GM18505 (cell line): ENCODE measurements at regions not wholly inside any gene's neighbourhood (a gene's known extent, or its start where the extent isn't known, plus 50 kb on each side); places are given as distances from the start of the nearest gene placed in this dataset.

Experiments
- ATAC-seq: cut with Tn5 transposase; IDR thresholded peaks from one replicate; pipeline ENCODE4 v1.9.1; 2021; ENCODE audit not compliant: unreplicated experiment
- POLR2A ChIP-seq: IDR thresholded peaks from 4 replicates; pipeline ENCODE4 v1.6.1; 2011; ENCODE audit warnings: borderline replicate concordance; ENCODE audit not compliant: insufficient read depth, insufficient read length; ENCODE audit errors: extremely low read depth

- ATAC-seq = no peak
Measured at GRCh38 chr6:169157197-169158148, 96.2 kb downstream of the THBS2 start.

GRCh38 chr6:169156793-169157147, 96.9 kb downstream of the THBS2 start:
- ATAC-seq = no peak
- TF ChIP-seq POLR2A = no peak

More at GRCh38 chr6:169157197-169158148, 96.2 kb downstream of the THBS2 start:
- no peak for TF ChIP-seq POLR2A

- TF ChIP-seq POLR2A = no peak
- ATAC-seq = no peak
Measured at GRCh38 chr6:169156108-169156792, 97.4 kb downstream of the THBS2 start.

- ATAC-seq = no peak
- no peak for TF ChIP-seq POLR2A
Measured at GRCh38 chr6:169155481-169155880, 98.2 kb downstream of the THBS2 start.

GRCh38 chr6:169153401-169153800, 100.2 kb downstream of the THBS2 start:
- TF ChIP-seq POLR2A = no peak
- ATAC-seq = no peak

- no peak for TF ChIP-seq POLR2A
- no peak for ATAC-seq
Measured at GRCh38 chr6:169146521-169146920, 107.1 kb downstream of the THBS2 start.

- TF ChIP-seq POLR2A = no peak
- ATAC-seq = no peak
Measured at GRCh38 chr6:169145991-169146501, 107.6 kb downstream of the THBS2 start.

- no peak for ATAC-seq
- no peak for TF ChIP-seq POLR2A
Measured at GRCh38 chr6:169145496-169145895, 108.2 kb downstream of the THBS2 start.

GRCh38 chr6:169144356-169144755, 109.3 kb downstream of the THBS2 start:
- ATAC-seq = no peak
- TF ChIP-seq POLR2A = no peak

GRCh38 chr6:169142538-169142844, 111.2 kb downstream of the THBS2 start:
- no peak for ATAC-seq
- TF ChIP-seq POLR2A = no peak

GRCh38 chr6:169141671-169142537, 111.7 kb downstream of the THBS2 start:
- no peak for ATAC-seq
- TF ChIP-seq POLR2A = no peak

- no peak for TF ChIP-seq POLR2A
- no peak for ATAC-seq
Measured at GRCh38 chr6:169140986-169141495, 112.6 kb downstream of the THBS2 start.
